ENCODE measurements at regions not wholly inside any gene's neighbourhood (a gene's known extent, or its start where the extent isn't known, plus 50 kb on each side); places are given as distances from the start of the nearest gene placed in this dataset.
"Not testable (repeated sequence)": the region's sequence is repeated elsewhere in the genome, so short reads cannot be mapped to it uniquely, and the experiment has no call there.

DNA sequence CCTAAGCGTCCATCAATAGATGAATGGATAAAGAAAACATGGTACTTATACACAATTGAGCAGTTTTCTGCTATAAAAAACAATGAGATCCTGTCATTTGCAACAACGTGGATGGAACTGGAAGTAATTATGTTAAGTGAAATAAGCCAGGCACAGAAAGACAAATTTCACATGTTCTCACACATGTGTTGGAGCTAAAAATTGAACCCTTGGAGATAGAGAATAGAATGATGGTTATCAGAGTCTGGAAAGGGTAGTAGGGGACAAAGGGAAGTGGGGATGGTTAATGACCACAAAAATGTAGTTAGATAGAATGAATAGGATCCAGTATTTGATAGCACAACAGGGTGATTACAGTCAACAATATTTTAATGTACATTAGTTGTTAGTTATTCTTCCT lies 1033.5 kb downstream of the HACE1 start:
- DNase-seq = no peak
- in situ Hi-C loops (cut with HindIII; ENCODE audit: low pct_ligation_motif_present, low pct_unique_long_range_greater_than_20kb, low sequenced_read_pairs) = no loop called here

DNA sequence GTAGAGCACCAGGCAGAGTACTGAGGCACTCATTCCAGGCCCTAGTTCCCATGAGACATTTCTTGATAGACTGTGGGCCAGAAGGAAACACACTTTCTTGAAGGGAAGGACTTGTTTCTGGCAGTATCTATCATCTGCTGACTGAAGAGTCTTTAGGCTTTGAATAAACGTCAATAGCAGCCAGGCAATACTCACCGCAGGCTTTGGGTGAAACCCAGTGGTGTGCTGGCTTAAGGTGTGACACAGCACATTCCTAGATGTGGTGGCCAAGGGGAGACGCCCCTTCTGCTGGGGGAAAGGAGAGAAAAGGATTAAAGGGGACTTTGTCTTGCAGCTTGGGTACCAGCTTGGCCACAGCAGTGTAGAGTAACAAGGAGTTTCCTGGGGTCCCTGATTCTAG lies 1039.6 kb downstream of the HACE1 start:
- DNase-seq = no peak
- in situ Hi-C loops (cut with HindIII; ENCODE audit: low pct_ligation_motif_present, low pct_unique_long_range_greater_than_20kb, low sequenced_read_pairs) = no loop called here

DNA sequence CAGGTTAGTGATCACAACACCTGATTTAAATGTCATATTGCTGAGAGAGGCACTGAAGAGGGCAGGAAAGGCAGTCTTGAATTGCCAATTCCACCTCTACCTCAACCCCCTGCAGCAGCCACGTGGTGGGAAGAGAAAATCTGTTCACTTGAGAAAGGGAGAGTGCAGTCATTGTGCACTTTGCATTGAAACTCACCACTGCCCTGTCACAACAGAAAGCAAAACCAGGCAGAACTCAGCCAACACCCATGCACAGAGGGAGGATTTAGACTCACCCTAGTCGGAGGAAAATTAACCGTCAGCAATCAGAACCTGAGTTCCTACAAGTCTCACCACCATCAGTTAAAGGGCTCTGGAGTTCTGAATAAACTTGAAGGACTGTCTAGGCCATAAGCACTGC lies 1040.2 kb downstream of the HACE1 start:
- DNase-seq = no peak
- in situ Hi-C loops (cut with HindIII; ENCODE audit: low pct_ligation_motif_present, low pct_unique_long_range_greater_than_20kb, low sequenced_read_pairs) = no loop called here

DNA sequence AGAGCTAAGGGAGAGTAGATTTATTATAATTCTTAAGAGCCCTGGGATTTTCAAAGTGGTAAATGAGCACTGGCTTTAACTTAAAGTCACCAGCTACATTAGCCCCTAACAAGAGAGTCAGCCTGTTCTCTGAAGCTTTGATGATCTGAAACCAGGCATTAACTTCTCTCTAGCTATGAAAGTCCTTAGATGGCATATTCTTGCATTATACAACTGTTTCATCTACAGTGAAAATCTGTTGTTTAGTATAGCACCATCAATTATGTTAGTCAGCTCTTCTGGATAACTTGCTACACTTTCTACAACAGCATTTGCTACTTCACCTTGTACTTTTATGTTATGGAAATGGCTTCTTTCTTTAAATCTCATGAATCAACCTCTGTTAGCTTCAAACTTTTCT lies 1046.7 kb downstream of the HACE1 start:
- in situ Hi-C loops (cut with HindIII; ENCODE audit: low pct_ligation_motif_present, low pct_unique_long_range_greater_than_20kb, low sequenced_read_pairs) = no loop called here
- no peak for DNase-seq

DNA sequence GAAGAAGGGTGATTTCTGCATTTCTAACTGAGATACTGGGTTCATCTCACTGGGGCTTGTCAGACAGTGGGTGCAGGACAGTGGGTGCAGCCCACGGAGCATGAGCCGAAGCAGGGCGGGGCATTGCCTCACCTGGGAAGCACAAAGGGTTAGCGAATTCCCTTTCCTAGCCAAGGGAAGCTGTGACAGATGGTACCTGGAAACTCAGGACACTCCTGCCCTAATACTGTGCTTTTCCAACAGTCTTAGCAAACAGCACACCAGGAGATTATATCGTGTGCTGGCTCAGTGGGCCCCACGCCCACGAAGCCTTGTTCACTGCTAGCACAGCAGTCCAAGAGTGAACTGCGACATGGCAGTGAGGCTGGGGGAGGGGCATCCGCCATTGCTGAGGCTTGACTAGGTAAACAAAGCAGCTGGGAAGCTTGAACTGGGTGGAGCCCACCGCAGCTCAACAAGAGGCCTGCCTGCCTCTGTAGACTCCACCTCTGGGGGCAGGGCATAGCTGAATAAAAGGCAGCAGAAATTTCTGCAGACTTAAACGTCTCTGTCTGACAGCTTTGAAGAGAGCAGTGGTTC lies 1057.7 kb downstream of the HACE1 start:
- DNase-seq; in situ Hi-C loops (cut with HindIII; ENCODE audit: low pct_ligation_motif_present, low pct_unique_long_range_greater_than_20kb, low sequenced_read_pairs): not testable (repeated sequence)

DNA sequence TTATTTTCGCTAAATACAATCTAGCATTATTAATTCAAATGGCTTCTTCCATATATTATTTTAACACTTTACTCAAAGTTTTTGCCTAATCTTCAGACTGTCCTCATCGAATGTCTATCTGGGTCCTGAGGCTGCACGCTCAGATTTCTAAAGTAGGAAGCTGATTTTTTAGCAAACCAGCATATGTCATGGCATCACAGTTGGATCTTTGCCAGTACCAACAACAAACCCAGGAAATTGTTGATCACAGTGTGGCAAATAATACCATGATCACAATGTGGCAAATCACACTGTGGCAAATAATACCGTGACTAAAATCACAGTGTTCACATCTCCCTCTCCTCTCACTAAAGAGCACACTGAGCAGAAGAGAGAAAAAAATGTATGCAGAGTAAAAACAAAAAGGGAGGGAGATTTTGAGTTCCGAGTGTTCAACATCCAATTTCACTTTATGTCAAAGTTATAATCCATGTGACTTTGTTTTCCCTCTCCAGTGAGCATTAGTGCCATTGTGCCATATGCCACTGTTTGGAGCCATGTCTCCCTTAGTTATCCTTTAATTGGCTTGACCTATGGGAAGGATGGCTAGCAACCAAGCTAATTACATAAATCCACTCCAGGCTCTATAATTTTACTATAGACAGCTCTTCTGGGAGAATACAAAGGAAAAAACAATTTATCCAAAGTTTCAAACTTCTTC lies 1059.6 kb downstream of the HACE1 start:
- DNase-seq = no peak
- in situ Hi-C loops (cut with HindIII; ENCODE audit: low pct_ligation_motif_present, low pct_unique_long_range_greater_than_20kb, low sequenced_read_pairs) = no loop called here

DNA sequence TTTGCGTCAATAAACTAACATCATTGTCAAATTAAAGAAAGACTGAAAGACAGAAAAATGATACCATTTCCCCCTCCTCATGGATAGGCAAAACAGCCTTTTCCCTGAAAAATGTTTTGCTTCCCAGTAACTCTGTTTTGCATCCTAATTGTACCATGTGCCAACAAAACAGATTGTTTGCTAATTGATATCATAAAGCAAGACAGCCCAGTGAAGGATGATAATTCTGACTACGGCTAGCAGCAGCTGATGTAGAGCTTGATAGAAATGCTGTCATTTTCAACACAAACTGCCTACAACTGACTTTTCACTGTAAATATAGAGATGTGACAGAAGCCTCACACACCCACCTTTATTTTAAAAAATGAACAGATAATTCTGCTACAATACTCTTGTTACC lies 1061.6 kb downstream of the HACE1 start:
- in situ Hi-C loops (cut with HindIII; ENCODE audit: low pct_ligation_motif_present, low pct_unique_long_range_greater_than_20kb, low sequenced_read_pairs) = no loop called here
- no peak for DNase-seq

DNA sequence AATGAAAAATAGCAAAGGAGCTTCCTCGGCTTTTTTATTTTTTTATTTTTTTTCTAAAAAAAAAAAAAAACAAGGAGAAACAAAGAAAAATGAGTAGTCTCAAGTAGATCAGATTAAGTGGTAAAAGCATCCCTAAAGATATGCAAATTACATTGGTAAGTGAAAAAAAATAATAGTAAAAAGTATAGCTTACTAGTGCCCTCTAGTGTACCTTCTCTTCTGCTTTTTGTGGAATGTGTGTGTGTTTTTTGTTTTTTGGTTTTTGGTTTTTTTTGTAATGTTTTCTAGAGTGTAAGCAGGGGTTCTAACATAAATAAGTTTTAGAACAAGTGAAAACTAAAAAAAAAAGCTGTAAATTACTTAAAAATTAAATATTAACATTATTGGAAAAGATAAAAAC lies 1062.0 kb downstream of the HACE1 start:
- in situ Hi-C loops (cut with HindIII; ENCODE audit: low pct_ligation_motif_present, low pct_unique_long_range_greater_than_20kb, low sequenced_read_pairs) = no loop called here
- peak; percentile 13 for DNase-seq

DNA sequence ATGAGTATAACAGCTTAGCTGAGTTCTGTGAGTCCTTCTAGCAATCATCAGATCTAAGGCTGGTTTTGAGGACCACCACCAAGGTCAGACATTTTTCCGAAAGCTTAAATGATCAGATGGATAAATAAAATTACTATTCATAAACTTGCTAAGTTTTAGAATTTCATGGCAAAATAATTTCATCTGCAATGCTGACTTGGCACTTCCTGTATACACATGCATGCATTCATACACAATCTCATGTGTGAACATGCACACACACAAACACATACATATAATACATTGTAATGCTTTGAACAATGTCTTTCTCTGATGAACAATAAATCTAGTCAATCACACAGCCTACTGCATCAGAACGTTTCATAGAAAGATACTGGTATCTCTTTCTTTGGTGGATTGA lies 1068.3 kb downstream of the HACE1 start:
- no peak for DNase-seq
- in situ Hi-C loops (cut with HindIII; ENCODE audit: low pct_ligation_motif_present, low pct_unique_long_range_greater_than_20kb, low sequenced_read_pairs) = no loop called here

DNA sequence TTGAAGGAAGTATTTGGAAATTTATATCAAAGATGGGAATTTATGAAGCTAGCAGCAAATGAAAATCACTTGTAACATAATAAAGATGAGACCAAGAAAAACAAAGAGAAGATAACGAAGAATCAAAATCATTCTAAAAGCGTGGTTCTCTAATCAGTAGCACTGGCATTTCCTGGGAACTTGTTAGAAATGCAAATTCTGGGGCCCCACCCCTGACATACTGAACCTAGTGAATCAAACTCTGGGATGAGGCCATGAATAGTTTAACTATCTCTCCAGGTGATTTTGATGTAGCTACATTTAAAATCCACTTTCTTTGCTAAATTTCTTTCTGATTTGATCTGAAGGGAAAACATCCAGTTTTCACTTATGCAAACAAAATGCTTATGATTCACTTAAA lies 1075.6 kb downstream of the HACE1 start:
- no peak for DNase-seq
- in situ Hi-C loops (cut with HindIII; ENCODE audit: low pct_ligation_motif_present, low pct_unique_long_range_greater_than_20kb, low sequenced_read_pairs) = no loop called here

DNA sequence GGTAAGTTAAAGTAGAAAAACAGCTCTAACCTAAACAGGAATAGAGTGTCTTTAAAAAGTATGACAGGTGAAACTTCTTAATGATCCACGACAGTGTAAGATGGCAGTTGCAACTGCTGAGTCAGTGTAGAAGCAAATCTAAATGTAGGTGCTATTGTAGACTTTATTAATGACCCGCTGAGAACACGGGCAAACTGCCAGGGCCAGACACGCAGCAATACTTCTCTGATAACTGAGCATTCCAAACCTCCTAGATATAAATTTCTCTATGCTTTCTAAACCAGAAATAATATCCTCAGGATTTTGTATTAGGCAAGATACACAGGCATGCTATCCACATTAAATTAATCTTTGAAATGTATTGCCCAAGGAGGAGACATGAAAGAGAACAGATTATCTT lies 1076.4 kb downstream of the HACE1 start:
- in situ Hi-C loops (cut with HindIII; ENCODE audit: low pct_ligation_motif_present, low pct_unique_long_range_greater_than_20kb, low sequenced_read_pairs) = no loop called here
- DNase-seq = no peak

DNA sequence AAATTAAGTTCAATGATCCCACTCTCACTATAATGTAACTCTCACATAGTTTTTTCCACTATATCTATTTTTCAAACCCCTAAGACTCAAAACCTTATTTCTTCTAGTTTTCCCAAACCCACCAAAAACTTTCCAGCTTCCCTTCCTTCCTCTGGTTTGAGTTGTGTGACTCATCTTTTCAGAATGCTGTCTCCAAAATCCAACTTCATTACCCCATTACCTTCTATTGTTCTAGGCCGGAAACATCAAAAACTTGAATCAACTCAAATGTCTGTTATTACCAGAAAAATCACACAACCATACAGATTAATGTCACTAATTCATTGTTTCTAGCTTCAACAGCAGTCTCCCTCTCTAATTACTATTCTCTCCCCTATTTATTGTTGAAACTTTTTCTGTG lies 1090.3 kb downstream of the HACE1 start:
- in situ Hi-C loops (cut with HindIII; ENCODE audit: low pct_ligation_motif_present, low pct_unique_long_range_greater_than_20kb, low sequenced_read_pairs) = no loop called here
- no peak for DNase-seq

DNA sequence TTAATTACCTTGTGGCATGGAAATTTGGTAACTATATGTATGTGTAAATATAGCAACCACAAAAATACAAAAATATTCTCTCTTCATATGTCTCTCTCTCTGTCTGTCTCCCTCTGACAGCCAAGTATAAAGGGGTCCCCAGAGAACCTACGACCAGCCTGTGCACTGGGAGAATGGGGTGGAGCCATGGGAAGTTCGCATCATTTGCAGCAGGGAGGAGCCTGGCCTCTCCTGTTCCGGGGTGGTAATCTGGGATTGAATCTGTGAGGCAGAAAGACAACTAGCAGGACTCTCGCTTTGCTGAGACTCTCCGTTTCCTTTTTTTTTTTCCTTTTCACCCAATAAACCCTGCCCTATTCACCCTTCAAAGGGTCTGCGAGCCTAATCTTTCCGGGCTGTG lies 1109.1 kb downstream of the HACE1 start:
- in situ Hi-C loops (cut with HindIII; ENCODE audit: low pct_ligation_motif_present, low pct_unique_long_range_greater_than_20kb, low sequenced_read_pairs) = no loop called here
- no peak for DNase-seq

DNA sequence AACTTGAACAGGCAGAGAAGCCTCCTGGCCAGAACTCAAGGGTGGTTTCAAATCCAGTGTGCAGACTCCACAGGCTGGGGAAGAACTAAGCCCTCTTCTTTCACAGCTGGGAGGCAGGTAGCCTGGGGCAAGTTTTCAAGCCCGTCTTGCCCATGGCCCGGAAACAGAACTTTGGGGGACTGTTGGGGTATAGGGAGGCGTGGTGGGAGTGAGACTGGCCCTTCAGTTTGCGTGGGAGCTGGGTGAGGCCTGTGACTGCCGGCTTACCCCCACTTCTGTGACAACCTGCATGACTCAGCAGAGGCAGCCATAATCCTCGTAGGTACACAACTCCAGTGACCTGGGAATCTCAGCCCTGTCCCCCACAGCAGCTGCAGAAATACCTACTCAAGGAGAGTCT lies 1125.7 kb downstream of the HACE1 start:
- DNase-seq = no peak
- in situ Hi-C loops (cut with HindIII; ENCODE audit: low pct_ligation_motif_present, low pct_unique_long_range_greater_than_20kb, low sequenced_read_pairs) = no loop called here

DNA sequence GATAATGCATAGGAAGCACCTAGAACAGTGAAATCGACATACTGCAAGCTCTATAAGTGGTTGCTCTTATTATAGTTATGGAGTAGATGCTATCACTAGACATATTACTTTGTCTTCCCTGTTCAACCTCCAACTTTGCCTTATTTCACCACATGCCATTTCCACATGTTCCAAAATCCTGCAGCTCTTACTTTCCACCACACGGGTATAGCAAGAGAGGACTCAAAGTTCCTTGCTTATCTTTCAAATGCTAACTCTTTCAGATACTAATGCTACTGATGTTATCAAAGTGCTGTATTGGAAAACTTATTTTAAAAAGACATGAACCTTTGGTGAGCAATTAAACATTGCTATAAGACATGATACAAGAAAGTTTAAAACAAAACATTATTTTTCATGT lies 1130.1 kb downstream of the HACE1 start:
- DNase-seq = no peak
- in situ Hi-C loops (cut with HindIII; ENCODE audit: low pct_ligation_motif_present, low pct_unique_long_range_greater_than_20kb, low sequenced_read_pairs) = no loop called here

DNA sequence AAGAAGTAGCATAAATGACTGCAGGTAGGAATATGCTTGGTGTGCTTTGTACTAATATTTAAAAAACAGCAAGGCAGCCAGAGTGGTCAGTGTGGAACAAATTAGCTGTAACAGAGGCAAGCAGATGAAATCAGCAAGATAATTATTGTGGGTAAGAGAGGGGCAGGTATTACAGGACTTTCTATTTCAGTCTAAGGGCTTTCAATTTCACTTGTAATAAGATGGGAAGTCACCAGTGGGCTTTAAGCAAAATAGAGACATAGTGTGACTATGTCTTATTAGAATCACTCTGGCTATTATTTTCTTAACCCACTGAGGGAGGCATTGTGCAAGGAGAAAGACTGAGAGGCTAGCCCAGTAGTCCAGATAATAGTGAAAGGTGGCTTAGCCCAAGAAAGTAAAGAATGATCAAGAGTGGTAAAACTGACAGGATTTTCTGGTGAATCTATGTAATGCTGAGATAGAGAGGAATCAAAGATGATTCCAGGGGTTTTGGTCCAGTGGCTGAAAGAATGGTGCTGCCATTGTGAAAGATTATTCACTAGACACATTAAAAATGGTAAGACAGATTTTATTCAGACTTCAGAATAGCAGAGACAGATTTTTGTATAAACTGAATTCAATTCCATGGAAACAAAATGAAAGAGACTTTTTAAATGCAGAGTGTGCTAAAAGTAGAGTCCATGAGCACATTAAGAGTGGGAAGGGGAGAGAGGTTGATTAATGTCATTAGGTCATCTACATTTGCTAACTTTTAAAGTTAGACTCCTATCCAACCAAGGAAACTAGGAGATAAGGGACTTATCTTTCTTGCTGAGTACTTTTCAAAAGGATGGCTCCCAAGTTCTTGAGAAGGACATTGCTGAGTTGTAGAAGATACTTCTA lies 1136.0 kb downstream of the HACE1 start:
- no peak for DNase-seq
- in situ Hi-C loops (cut with HindIII; ENCODE audit: low pct_ligation_motif_present, low pct_unique_long_range_greater_than_20kb, low sequenced_read_pairs) = no loop called here

DNA sequence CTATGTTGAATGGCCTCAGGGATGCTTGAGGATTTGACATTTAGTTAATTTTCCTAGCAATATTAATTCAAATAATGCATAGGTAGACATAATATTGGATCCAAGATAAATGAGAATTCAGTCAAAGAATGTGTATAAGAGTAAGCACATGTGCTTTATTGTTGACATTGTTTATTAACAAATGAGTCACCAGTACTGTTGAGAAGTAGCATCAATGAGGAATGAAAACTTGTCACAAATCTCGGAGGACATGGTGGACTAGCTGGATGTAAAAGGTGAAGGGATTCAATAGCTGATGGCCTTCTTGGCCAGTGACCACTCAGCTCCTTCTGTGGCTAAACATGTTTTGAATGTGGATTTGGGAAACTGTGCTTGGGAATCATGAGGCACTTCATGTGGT lies 1137.0 kb downstream of the HACE1 start:
- no peak for DNase-seq
- in situ Hi-C loops (cut with HindIII; ENCODE audit: low pct_ligation_motif_present, low pct_unique_long_range_greater_than_20kb, low sequenced_read_pairs) = no loop called here

DNA sequence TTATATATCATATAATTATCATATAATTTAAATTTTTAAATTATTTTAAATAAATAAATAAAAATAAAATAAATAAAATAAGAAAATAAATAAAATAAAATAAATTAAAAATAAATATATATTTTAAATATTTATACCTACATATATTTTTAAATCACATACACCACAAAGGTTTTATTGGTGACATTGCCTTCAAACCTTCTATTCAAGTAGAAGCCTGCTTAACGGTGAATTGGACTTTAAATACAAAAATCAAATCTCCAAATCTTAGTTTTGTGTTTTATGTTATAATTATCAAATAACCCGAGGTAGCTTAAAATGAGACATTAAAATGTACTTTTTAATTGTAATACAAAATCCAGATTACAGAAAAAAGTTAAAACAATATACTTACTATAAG lies 1137.8 kb downstream of the HACE1 start:
- in situ Hi-C loops (cut with HindIII; ENCODE audit: low pct_ligation_motif_present, low pct_unique_long_range_greater_than_20kb, low sequenced_read_pairs) = no loop called here
- no peak for DNase-seq

DNA sequence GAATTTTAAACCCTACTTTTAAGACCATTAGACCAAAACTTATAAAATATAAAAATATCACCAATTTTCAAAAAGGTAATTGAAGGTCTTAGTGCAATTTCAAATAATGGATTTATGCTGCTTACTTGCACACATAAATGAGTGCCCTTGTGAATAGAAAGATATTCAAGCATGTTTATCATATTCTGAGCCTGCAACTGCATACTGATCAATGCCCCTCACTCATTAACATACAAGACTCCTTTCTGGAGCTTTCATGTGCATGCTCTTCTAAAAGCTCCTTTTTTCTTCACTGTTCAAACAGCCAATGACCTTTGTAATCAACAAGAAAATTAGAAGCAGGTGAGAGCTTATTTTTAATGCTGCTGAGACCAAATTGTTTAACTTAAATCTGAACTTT lies 1139.3 kb downstream of the HACE1 start:
- in situ Hi-C loops (cut with HindIII; ENCODE audit: low pct_ligation_motif_present, low pct_unique_long_range_greater_than_20kb, low sequenced_read_pairs) = no loop called here
- no peak for DNase-seq

DNA sequence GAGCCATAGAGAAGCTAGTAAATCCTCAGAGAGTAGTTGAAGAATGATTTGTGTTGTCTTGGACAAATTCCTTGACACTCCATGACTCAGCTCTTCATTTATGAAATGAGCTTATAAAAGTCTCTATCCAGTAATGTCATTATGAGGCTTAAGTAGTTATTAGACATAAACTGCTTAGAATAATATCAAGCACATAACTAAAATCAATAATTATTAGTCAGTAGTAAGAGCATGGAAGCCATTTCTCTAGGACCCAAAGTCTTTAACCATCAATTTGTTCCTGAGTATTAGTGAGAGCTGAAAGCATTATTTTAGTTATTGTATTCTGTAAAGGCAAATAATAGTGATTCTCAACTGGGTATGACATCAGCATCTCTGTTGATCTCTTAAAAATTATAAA lies 1140.2 kb downstream of the HACE1 start:
- in situ Hi-C loops (cut with HindIII; ENCODE audit: low pct_ligation_motif_present, low pct_unique_long_range_greater_than_20kb, low sequenced_read_pairs) = no loop called here
- no peak for DNase-seq
